CMK (cell line): ENCODE measurements at regions not wholly inside any gene's neighbourhood (a gene's known extent, or its start where the extent isn't known, plus 50 kb on each side); places are given as distances from the start of the nearest gene placed in this dataset.

ENCODE experiments used
- DNase-seq: peaks from one replicate; pipeline ENCODE4 v3.0.0-alpha.2; 2010; ENCODE audit warnings: low read depth

- DNase-seq: no peak
These were observed 173.3 kb downstream of the KCNE4 start for GRCh38 chr2:223225266-223225665.

GRCh38 chr2:223226264-223226663, 174.3 kb downstream of the KCNE4 start:
- no peak for DNase-seq

GRCh38 chr2:223227338-223227737, 175.3 kb downstream of the KCNE4 start:
- no peak for DNase-seq

GRCh38 chr2:223228871-223229270, 176.9 kb downstream of the KCNE4 start:
- DNase-seq: no peak

GRCh38 chr2:223230352-223230751, 178.4 kb downstream of the KCNE4 start:
- DNase-seq: no peak

GRCh38 chr2:223232285-223232684, 180.3 kb downstream of the KCNE4 start:
- no peak for DNase-seq

GRCh38 chr2:223232896-223233295, 180.9 kb downstream of the KCNE4 start:
- DNase-seq: no peak

GRCh38 chr2:223235986-223236385, 184.0 kb downstream of the KCNE4 start:
- no peak for DNase-seq

- DNase-seq: no peak
These were observed 186.3 kb downstream of the KCNE4 start for GRCh38 chr2:223238301-223238700.

GRCh38 chr2:223243233-223243632, 191.2 kb downstream of the KCNE4 start:
- DNase-seq: no peak

GRCh38 chr2:223247136-223247535, 195.1 kb downstream of the KCNE4 start:
- no peak for DNase-seq

GRCh38 chr2:223251656-223252229, 199.8 kb downstream of the KCNE4 start:
- DNase-seq: no peak

GRCh38 chr2:223260681-223261080, 208.7 kb downstream of the KCNE4 start:
- DNase-seq: no peak

GRCh38 chr2:223262946-223263345, 211.0 kb downstream of the KCNE4 start:
- no peak for DNase-seq

- no peak for DNase-seq
These were observed 212.7 kb downstream of the KCNE4 start for GRCh38 chr2:223264541-223265193.

GRCh38 chr2:223267160-223267951, 215.4 kb downstream of the KCNE4 start:
- DNase-seq: no peak

- no peak for DNase-seq
These were observed 217.4 kb downstream of the KCNE4 start for GRCh38 chr2:223269386-223269785.

GRCh38 chr2:223270548-223270947, 218.6 kb downstream of the KCNE4 start:
- DNase-seq: no peak

- no peak for DNase-seq
These were observed 222.0 kb downstream of the KCNE4 start for GRCh38 chr2:223273995-223274394.

GRCh38 chr2:223282221-223282620, 230.2 kb downstream of the KCNE4 start:
- no peak for DNase-seq

GRCh38 chr2:223283329-223283728, 231.3 kb downstream of the KCNE4 start:
- DNase-seq: no peak

GRCh38 chr2:223283771-223284170, 231.8 kb downstream of the KCNE4 start:
- DNase-seq: no peak
